Endothelial cell of umbilical vein (primary cell): ENCODE measurements at regions not wholly inside any gene's neighbourhood (a gene's known extent, or its start where the extent isn't known, plus 50 kb on each side); places are given as distances from the start of the nearest gene placed in this dataset.

Experiments
- BruUV-seq: library from RNA; stranded (reverse); fragments of 400-500 nt; replicated peaks from 2 replicates; lab custom pipeline; 2021; lab: Mats Ljungman, UMichigan
- CTCF ChIA-PET: fragments of 300-600, 350-600 bp; sonication (Branson Sonifier 250); formaldehyde crosslinking; loops from one replicate; lab custom pipeline; 2021; ENCODE audit warnings: antibody characterized with exemption, inconsistent platforms; lab: Charles Lee
- POLR2A ChIA-PET: fragments of 300-600, 350-600 bp; sonication (Branson Sonifier 250); formaldehyde crosslinking; loops from one replicate; lab custom pipeline; 2021; ENCODE audit warnings: antibody characterized with exemption, inconsistent platforms; lab: Charles Lee
- DNase-seq: peaks from one replicate; pipeline ENCODE4 v3.0.0-alpha.2; 2011; ENCODE audit warnings: low read depth, low spot score
- FAIRE-seq: peaks from 2 replicates; lab custom pipeline; 2011; peaks lifted over from hg19 to GRCh38; lab: Jason Lieb, UNC
- H2AFZ ChIP-seq: 2 replicates; pipeline ENCODE4 v1.6.0; 2012; ENCODE audit warnings: low read depth, low read length, control low read depth, inconsistent platforms
- H3K27ac ChIP-seq: 2 replicates; pipeline ENCODE4 v1.5.1; 2011; ENCODE audit warnings: low read depth, mild to moderate bottlenecking, control low read depth, low read length, moderate library complexity; ENCODE audit not compliant: insufficient read depth
- H3K27me3 ChIP-seq, 2 experiments: 2 replicates each; pipeline versions ENCODE4 v1.6.0 to v1.6.1; 2011; ENCODE audit warnings: low read length in 2 of 2, mixed read lengths in 1 of 2; ENCODE audit not compliant: control insufficient read depth in 2 of 2, insufficient read depth in 2 of 2
- H3K36me3 ChIP-seq, 2 experiments: 2 replicates in 1 of 2; 3 replicates in 1 of 2; pipeline ENCODE4 v1.5.1; 2011; ENCODE audit warnings: low read length in 2 of 2, mild to moderate bottlenecking in 1 of 2, moderate library complexity in 1 of 2; ENCODE audit not compliant: control insufficient read depth in 2 of 2, insufficient read depth in 2 of 2; ENCODE audit errors: extremely low read depth in 1 of 2
- H3K4me1 ChIP-seq: 3 replicates; pipeline ENCODE4 v1.5.1; 2011; ENCODE audit warnings: mild to moderate bottlenecking, low read length; ENCODE audit not compliant: control insufficient read depth, insufficient read depth; ENCODE audit errors: extremely low read depth
- H3K4me2 ChIP-seq: 2 replicates; pipeline ENCODE4 v1.6.1; 2011; ENCODE audit warnings: low read length, control low read depth, mixed read lengths; ENCODE audit not compliant: insufficient read depth
- H3K4me3 ChIP-seq, 3 experiments: fragments of 200-600 bp in 1 of 3; sonication (generic), shearing (Covaris generic) in 1 of 3; replicated peaks in 1 of 3; 2 replicates each; pipeline ENCODE4 v1.5.1; 2011 to 2016; ENCODE audit warnings: control low read depth in 3 of 3, low read length in 3 of 3, mild to moderate bottlenecking in 2 of 3, inconsistent platforms in 1 of 3, low read depth in 1 of 3, moderate library complexity in 1 of 3; ENCODE audit not compliant: insufficient read depth in 1 of 3
- H3K79me2 ChIP-seq: 2 replicates; pipeline ENCODE4 v1.6.0; 2012; ENCODE audit warnings: low read length, inconsistent platforms; ENCODE audit not compliant: control insufficient read depth, insufficient read depth
- H3K9ac ChIP-seq: replicated peaks from 2 replicates; pipeline ENCODE3; 2011; ENCODE audit warnings: low read length, control low read depth; ENCODE audit not compliant: insufficient read depth; ENCODE audit errors: extremely low read depth
- H3K9me1 ChIP-seq: replicated peaks from 3 replicates; pipeline ENCODE4 v1.6.0; 2011; ENCODE audit warnings: mild to moderate bottlenecking, low read length; ENCODE audit not compliant: control insufficient read depth, insufficient read depth; ENCODE audit errors: extremely low read depth
- H3K9me3 ChIP-seq: replicated peaks from 2 replicates; pipeline ENCODE4 v1.5.1; 2012; ENCODE audit warnings: low read length, inconsistent platforms; ENCODE audit not compliant: control insufficient read depth, insufficient read depth
- H4K20me1 ChIP-seq: replicated peaks from 2 replicates; pipeline ENCODE3; 2011; ENCODE audit warnings: mild to moderate bottlenecking, low read length; ENCODE audit not compliant: control insufficient read depth, insufficient read depth; ENCODE audit errors: extremely low read depth
- CTCF ChIP-seq, 2 donors: IDR thresholded peaks; 1 replicate in 1 of 2; 2 replicates in 1 of 2; pipeline ENCODE4 v1.5.1; 2011; ENCODE audit warnings: low read length in 2 of 2, mild to moderate bottlenecking in 2 of 2, moderate library complexity in 2 of 2, control low read depth in 1 of 2, inconsistent platforms in 1 of 2, low read depth in 1 of 2; ENCODE audit not compliant: insufficient read depth in 1 of 2; ENCODE audit errors: extremely low read depth in 1 of 2
- EZH2 ChIP-seq: IDR thresholded peaks from 2 replicates; pipeline ENCODE4 v1.6.1; 2012; ENCODE audit warnings: borderline replicate concordance, low read depth, mild to moderate bottlenecking, moderate library complexity, low read length, inconsistent platforms; ENCODE audit not compliant: severe bottlenecking
- FOS ChIP-seq: IDR thresholded peaks from 2 replicates; pipeline ENCODE4 v1.6.1; 2011; ENCODE audit warnings: mild to moderate bottlenecking, low read length, moderate library complexity, borderline replicate concordance; ENCODE audit not compliant: insufficient read depth
- GATA2 ChIP-seq: IDR thresholded peaks from 2 replicates; pipeline ENCODE4 v1.7.0; 2011; ENCODE audit warnings: low read depth, mild to moderate bottlenecking, moderate library complexity, mixed read lengths, low read length; ENCODE audit not compliant: insufficient read length, insufficient read depth
- JUN ChIP-seq: IDR thresholded peaks from 2 replicates; pipeline ENCODE4 v1.6.1; 2011; ENCODE audit warnings: borderline replicate concordance, low read depth; ENCODE audit not compliant: insufficient read length, insufficient read depth
- MAX ChIP-seq: IDR thresholded peaks from 2 replicates; pipeline ENCODE4 v1.6.1; 2011; ENCODE audit not compliant: insufficient read depth, insufficient read length
- MYC ChIP-seq: IDR thresholded peaks from one replicate; pipeline ENCODE4 v1.6.1; 2011; ENCODE audit warnings: mild to moderate bottlenecking, low read depth, low read length
- POLR2A ChIP-seq: IDR thresholded peaks from 2 replicates; pipeline ENCODE4 v1.6.1; 2012; ENCODE audit warnings: low read depth, mild to moderate bottlenecking, control low read depth, low read length
- POLR2AphosphoS5 ChIP-seq: IDR thresholded peaks from 2 replicates; pipeline ENCODE4 v1.6.1; 2012; ENCODE audit warnings: low read depth, mild to moderate bottlenecking, control low read depth, low read length, moderate library complexity; ENCODE audit not compliant: insufficient read depth
- dilution Hi-C: fragments of 300-500 bp; cut with MboI; formaldehyde crosslinking; loops from one replicate; pipeline ENCODE4 v1.15.0; 2019; ENCODE audit warnings: low sequenced_read_pairs; ENCODE audit not compliant: extremely low pct_ligation_motif_present
- intact Hi-C: fragments of 100-400 bp; cut with micrococcal nuclease; formaldehyde crosslinking; loops from one replicate; pipeline ENCODE4 v1.10.0; 2022

GRCh38 chr10:120800528-120801323, 50.4 kb upstream of the WDR11 start:
- Histone ChIP-seq H4K20me1 (peaks cover 2% of the 10 kb centered on the region), H3K27me3 (no peaks in the 10 kb centered on the region), H3K27ac (no peak overlapping the region), H3K79me2 (no peaks in the 10 kb centered on the region), H3K9ac (no peak overlapping the region), H3K36me3 (no peaks in the 10 kb centered on the region), H3K9me3 (no peaks in the 10 kb centered on the region), H3K9me1 (no peaks in the 10 kb centered on the region), H3K4me2 (no peak overlapping the region), H3K4me3 (no peak overlapping the region), H3K4me1 (no peaks in the 10 kb centered on the region), H2AFZ (no peak overlapping the region)
- dilution Hi-C loops, result no loop called here
- ChIA-PET CTCF (no interaction called here), POLR2A (no interaction called here)
- intact Hi-C loops, result no loop called here
- BruUV-seq, result no TSS peak
- FAIRE-seq, result no peak
- no peak for DNase-seq
- TF ChIP-seq POLR2AphosphoS5, result no peak
- no peak for TF ChIP-seq JUN
- TF ChIP-seq MYC, result no peak
- TF ChIP-seq POLR2A, result no peak
- TF ChIP-seq MAX, result no peak
- no peak for TF ChIP-seq EZH2
- no peak for TF ChIP-seq CTCF (IDR thresholded peaks at IDR 0.05; ENCODE audit: extremely low read depth in 1 of 2, insufficient read depth in 1 of 2, low read depth in 1 of 2, low read length in 2 of 2)
- no peak for TF ChIP-seq FOS
- no peak for TF ChIP-seq GATA2
